ENCODE measurements at regions not wholly inside any gene's neighbourhood (a gene's known extent, or its start where the extent isn't known, plus 50 kb on each side); places are given as distances from the start of the nearest gene placed in this dataset.

DNA sequence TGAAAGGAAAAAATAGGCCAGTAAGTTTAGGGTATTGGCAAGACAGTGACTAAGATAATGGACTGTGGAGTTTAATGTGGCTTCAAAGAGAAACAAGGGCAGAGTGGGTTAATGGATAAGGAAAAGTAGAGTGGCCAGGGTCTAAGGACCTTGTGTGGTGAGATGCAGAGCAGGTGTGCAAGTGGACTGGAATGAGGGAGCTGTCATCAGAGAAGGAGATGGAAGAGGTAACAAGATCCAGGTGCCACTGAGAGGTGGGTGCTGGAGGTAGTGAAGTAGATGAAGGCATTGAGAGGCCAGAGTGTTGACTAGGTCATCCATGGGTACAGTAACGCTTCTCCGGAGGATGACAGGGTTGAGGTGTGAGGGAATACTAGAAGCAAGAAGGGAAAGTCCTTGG lies 136.1 kb downstream of the QRSL1 start:
- no peak for DNase-seq (ENCODE audit: low spot score)
- TF ChIP-seq, protein P1, sequence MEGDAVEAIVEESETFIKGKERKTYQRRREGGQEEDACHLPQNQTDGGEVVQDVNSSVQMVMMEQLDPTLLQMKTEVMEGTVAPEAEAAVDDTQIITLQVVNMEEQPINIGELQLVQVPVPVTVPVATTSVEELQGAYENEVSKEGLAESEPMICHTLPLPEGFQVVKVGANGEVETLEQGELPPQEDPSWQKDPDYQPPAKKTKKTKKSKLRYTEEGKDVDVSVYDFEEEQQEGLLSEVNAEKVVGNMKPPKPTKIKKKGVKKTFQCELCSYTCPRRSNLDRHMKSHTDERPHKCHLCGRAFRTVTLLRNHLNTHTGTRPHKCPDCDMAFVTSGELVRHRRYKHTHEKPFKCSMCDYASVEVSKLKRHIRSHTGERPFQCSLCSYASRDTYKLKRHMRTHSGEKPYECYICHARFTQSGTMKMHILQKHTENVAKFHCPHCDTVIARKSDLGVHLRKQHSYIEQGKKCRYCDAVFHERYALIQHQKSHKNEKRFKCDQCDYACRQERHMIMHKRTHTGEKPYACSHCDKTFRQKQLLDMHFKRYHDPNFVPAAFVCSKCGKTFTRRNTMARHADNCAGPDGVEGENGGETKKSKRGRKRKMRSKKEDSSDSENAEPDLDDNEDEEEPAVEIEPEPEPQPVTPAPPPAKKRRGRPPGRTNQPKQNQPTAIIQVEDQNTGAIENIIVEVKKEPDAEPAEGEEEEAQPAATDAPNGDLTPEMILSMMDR (IDR thresholded peaks at IDR 0.05), result no peak
- TF ChIP-seq POLR2A (IDR thresholded peaks at IDR 0.05), result no peak
- TF ChIP-seq POLR2AphosphoS5 (IDR thresholded peaks at IDR 0.05), result no peak
- H3K27me3 ChIP-seq (replicated peaks; ENCODE audit: insufficient read depth), result no peaks in the 10 kb centered on the region
- intact Hi-C loops (cut with DNase I), result no loop called here
- no peaks in the 10 kb centered on the region for H3K4me1 ChIP-seq (replicated peaks)
- no peak overlapping the region for H3K4me3 ChIP-seq
- no peaks in the 10 kb centered on the region for H3K36me3 ChIP-seq
- no peaks in the 10 kb centered on the region for H3K9me3 ChIP-seq
- H3K27ac ChIP-seq, result no peak overlapping the region
- 78% methylated on average over 2 of the region's 2 CpGs for WGBS

GRCh38 chr6:106764353-106764980 lies 135.1 kb downstream of the QRSL1 start:
- Histone ChIP-seq H3K36me3 (no peaks in the 10 kb centered on the region), H3K27ac (no peak overlapping the region), H3K9me3 (no peaks in the 10 kb centered on the region), H3K27me3 (replicated peaks; ENCODE audit: insufficient read depth) (no peaks in the 10 kb centered on the region), H3K4me3 (no peak overlapping the region), H3K4me1 (replicated peaks) (no peaks in the 10 kb centered on the region)
- DNase-seq (ENCODE audit: low spot score), result no peak
- intact Hi-C loops (cut with DNase I), result no loop called here
- 88% methylated on average over 2 of the region's 2 CpGs for WGBS
- peak; percentile 24 for TF ChIP-seq POLR2AphosphoS5 (IDR thresholded peaks at IDR 0.05)
- no peak for TF ChIP-seq POLR2A (IDR thresholded peaks at IDR 0.05)

DNA sequence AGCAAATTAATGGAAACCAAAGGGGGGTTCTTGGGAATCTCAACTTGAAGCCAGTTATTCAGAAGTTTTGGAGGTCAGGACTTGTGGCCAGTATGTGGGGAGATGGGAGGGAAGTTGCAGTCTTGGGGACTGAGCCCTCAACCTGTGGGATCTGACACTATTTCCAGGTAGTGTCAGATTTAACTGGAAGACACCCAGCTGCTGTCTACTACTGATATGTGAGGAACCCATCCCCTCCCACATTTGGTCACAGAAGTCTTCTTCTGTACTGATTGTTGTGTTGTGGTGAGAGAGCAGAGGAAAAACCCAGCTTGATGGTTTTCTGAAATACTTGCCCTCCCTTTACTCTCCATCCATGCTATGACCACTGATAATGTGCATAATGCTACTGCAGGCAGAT lies 134.0 kb downstream of the QRSL1 start:
- Histone ChIP-seq H3K27ac (no peak overlapping the region), H3K9me3 (no peaks in the 10 kb centered on the region), H3K36me3 (no peaks in the 10 kb centered on the region), H3K4me3 (no peak overlapping the region), H3K4me1 (replicated peaks) (no peaks in the 10 kb centered on the region), H3K27me3 (replicated peaks; ENCODE audit: insufficient read depth) (no peaks in the 10 kb centered on the region)
- DNase-seq (ENCODE audit: low spot score), result no peak
- intact Hi-C loops (cut with DNase I), result no loop called here
- TF ChIP-seq POLR2A (IDR thresholded peaks at IDR 0.05) (no peak), POLR2AphosphoS5 (IDR thresholded peaks at IDR 0.05) (no peak)
- TF ChIP-seq, protein P1 (IDR thresholded peaks at IDR 0.05), result no peak

GRCh38 chr6:106761160-106761559 lies 131.8 kb downstream of the QRSL1 start:
- no peaks in the 10 kb centered on the region for H3K36me3 ChIP-seq
- no peaks in the 10 kb centered on the region for H3K9me3 ChIP-seq
- no peaks in the 10 kb centered on the region for H3K4me1 ChIP-seq (replicated peaks)
- intact Hi-C loops (cut with DNase I), result no loop called here
- TF ChIP-seq POLR2A (IDR thresholded peaks at IDR 0.05) (no peak), POLR2AphosphoS5 (IDR thresholded peaks at IDR 0.05) (no peak)
- TF ChIP-seq, protein P1 (IDR thresholded peaks at IDR 0.05), result no peak
- no peak overlapping the region for H3K4me3 ChIP-seq
- 89% methylated on average over 2 of the region's 2 CpGs for WGBS
- no peak overlapping the region for H3K27ac ChIP-seq
- no peaks in the 10 kb centered on the region for H3K27me3 ChIP-seq (replicated peaks; ENCODE audit: insufficient read depth)
- DNase-seq (ENCODE audit: low spot score), result no peak

DNA sequence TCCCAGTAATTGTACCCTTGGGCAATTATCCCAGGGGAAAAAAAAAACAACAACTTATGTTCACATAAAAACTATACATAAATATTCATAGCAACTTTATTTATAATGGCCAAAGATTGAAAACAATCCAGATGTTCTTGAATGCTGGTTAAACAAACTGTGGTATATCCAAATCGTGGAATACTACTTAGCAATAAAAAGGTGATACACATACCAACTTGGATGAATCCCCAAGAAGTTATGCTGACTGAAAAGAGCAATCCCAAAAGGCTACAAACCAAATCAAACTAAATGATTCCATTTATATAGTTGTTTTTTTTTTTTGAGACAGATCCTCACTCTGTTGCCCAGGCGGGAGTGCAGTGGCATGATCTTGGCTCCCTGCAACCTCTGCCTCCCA lies 129.7 kb downstream of the QRSL1 start:
- no peak overlapping the region for H3K4me3 ChIP-seq
- H3K36me3 ChIP-seq, result no peaks in the 10 kb centered on the region
- no peak for DNase-seq (ENCODE audit: low spot score)
- no peaks in the 10 kb centered on the region for H3K27me3 ChIP-seq (replicated peaks; ENCODE audit: insufficient read depth)
- no peaks in the 10 kb centered on the region for H3K4me1 ChIP-seq (replicated peaks)
- 97% methylated on average over 2 of the region's 2 CpGs for WGBS
- intact Hi-C loops (cut with DNase I), result no loop called here
- H3K9me3 ChIP-seq, result no peaks in the 10 kb centered on the region
- no peak for TF ChIP-seq POLR2A (IDR thresholded peaks at IDR 0.05)
- TF ChIP-seq, protein P1 (IDR thresholded peaks at IDR 0.05), result no peak
- TF ChIP-seq POLR2AphosphoS5 (IDR thresholded peaks at IDR 0.05), result no peak
- H3K27ac ChIP-seq, result no peak overlapping the region

Measured in prostate gland (tissue), 2 donors.